B cell (primary cell): ENCODE measurements at regions not wholly inside any gene's neighbourhood (a gene's known extent, or its start where the extent isn't known, plus 50 kb on each side); places are given as distances from the start of the nearest gene placed in this dataset.

Source experiments
- ATAC-seq: fragments of 200-7000 bp; cut with Tn5 transposase; one replicate; pipeline ENCODE4 v1.10.0; 2021; ENCODE audit warnings: low read depth, mild to moderate bottlenecking, moderate number of reproducible peaks, moderate library complexity
- CTCF ChIA-PET: fragments of 350-600 bp; sonication (Branson Sonifier 250); formaldehyde crosslinking; loops from one replicate; lab custom pipeline; 2021; ENCODE audit warnings: antibody characterized with exemption, inconsistent platforms; lab: Charles Lee
- POLR2A ChIA-PET: fragments of 350-600 bp; sonication (Branson Sonifier 250); formaldehyde crosslinking; loops from one replicate; lab custom pipeline; 2021; ENCODE audit warnings: antibody characterized with exemption; lab: Charles Lee
- DNase-seq: peaks from one replicate; pipeline ENCODE4 v3.0.0; 2013
- H2AFZ ChIP-seq: 2 replicates; pipeline ENCODE4 v1.6.1; 2012; ENCODE audit warnings: mild to moderate bottlenecking, low read depth, low read length; ENCODE audit not compliant: insufficient read depth, poor library complexity, severe bottlenecking
- H3K27ac ChIP-seq, 2 donors: 1 replicate in 1 of 2; 2 replicates in 1 of 2; pipeline ENCODE4 v1.5.1; 2012 to 2013; ENCODE audit warnings: low read length in 2 of 2, mild to moderate bottlenecking in 2 of 2, moderate library complexity in 1 of 2
- H3K27me3 ChIP-seq, 4 experiments: fragments of 200-600 bp in 1 of 4; sonication (generic) in 1 of 4; replicated peaks in 1 of 4; 1 replicate in 2 of 4; 2 replicates in 2 of 4; pipeline versions ENCODE4 v1.6.1 to v1.7.0; 2013 to 2016; ENCODE audit warnings: low read length in 3 of 4, mild to moderate bottlenecking in 2 of 4, mixed read lengths in 1 of 4, moderate library complexity in 1 of 4; ENCODE audit not compliant: insufficient read depth in 4 of 4, control insufficient read depth in 3 of 4; ENCODE audit errors: control extremely low read depth in 1 of 4
- H3K36me3 ChIP-seq, 2 experiments: replicated peaks in 1 of 2; 1 replicate in 1 of 2; 2 replicates in 1 of 2; pipeline versions ENCODE4 v1.6.1 to v1.7.1; 2013; ENCODE audit warnings: low read length in 1 of 2; ENCODE audit not compliant: insufficient read depth in 2 of 2, control insufficient read depth in 1 of 2; ENCODE audit errors: control extremely low read depth in 1 of 2, extremely low read depth in 1 of 2
- H3K4me1 ChIP-seq, 2 donors: fragments of 200-600 bp in 1 of 2; sonication (generic) in 1 of 2; 1 replicate in 1 of 2; 2 replicates in 1 of 2; pipeline versions ENCODE4 v1.5.1 to v1.6.1; 2013 to 2017; ENCODE audit warnings: low read length in 2 of 2; ENCODE audit not compliant: control insufficient read depth in 2 of 2, insufficient read depth in 2 of 2
- H3K4me2 ChIP-seq: replicated peaks from 2 replicates; pipeline ENCODE3; 2012; ENCODE audit warnings: mild to moderate bottlenecking, low read depth, low read length; ENCODE audit not compliant: poor library complexity, severe bottlenecking
- H3K4me3 ChIP-seq, 5 experiments: fragments of 200-600 bp in 1 of 5; sonication (generic) in 1 of 5; 1 replicate in 3 of 5; 2 replicates in 2 of 5; pipeline versions ENCODE4 v1.5.1 to v1.7.0; 2011 to 2016; ENCODE audit warnings: low read length in 4 of 5, mild to moderate bottlenecking in 4 of 5, low read depth in 2 of 5, control low read depth in 1 of 5, moderate library complexity in 1 of 5; ENCODE audit not compliant: insufficient read depth in 1 of 5; ENCODE audit errors: control extremely low read depth in 1 of 5, extremely low read depth in 1 of 5
- H3K79me2 ChIP-seq: fragments of 200-600 bp; sonication (generic); one replicate; pipeline ENCODE4 v1.6.0; 2016; ENCODE audit warnings: low read length; ENCODE audit not compliant: control insufficient read depth, insufficient read depth
- H3K9ac ChIP-seq: fragments of 200-600 bp; sonication (generic); 2 replicates; pipeline ENCODE4 v1.6.1; 2017; ENCODE audit warnings: mild to moderate bottlenecking, low read length, moderate library complexity
- H3K9me3 ChIP-seq, 3 donors: one replicate each; pipeline versions ENCODE4 v1.6.1 to v1.7.1; 2013; ENCODE audit warnings: low read length in 2 of 3; ENCODE audit not compliant: control insufficient read depth in 2 of 3, insufficient read depth in 1 of 3; ENCODE audit errors: control extremely low read depth in 1 of 3
- H4K20me1 ChIP-seq: 2 replicates; pipeline ENCODE4 v1.6.0; 2012; ENCODE audit warnings: mild to moderate bottlenecking, low read length; ENCODE audit not compliant: insufficient read depth, control insufficient read depth, poor library complexity, severe bottlenecking
- H3K27ac Mint-ChIP-seq: one replicate; pipeline ENCODE4 v1.8.0; 2021; ENCODE audit warnings: mixed read lengths
- H3K27me3 Mint-ChIP-seq: one replicate; pipeline ENCODE4 v1.8.0; 2021; ENCODE audit warnings: mixed read lengths
- H3K4me1 Mint-ChIP-seq: one replicate; pipeline ENCODE4 v1.8.0; 2021; ENCODE audit warnings: mixed read lengths
- H3K4me3 Mint-ChIP-seq: one replicate; pipeline ENCODE4 v1.8.0; 2021; ENCODE audit warnings: mixed read lengths
- H3K9me3 Mint-ChIP-seq: one replicate; pipeline ENCODE4 v1.8.0; 2022; ENCODE audit warnings: mixed read lengths; ENCODE audit not compliant: insufficient read depth
- CTCF ChIP-seq: fragments of 200-600 bp; IDR thresholded peaks from one replicate; pipeline ENCODE4 v1.8.0; 2022; ENCODE audit warnings: antibody characterized with exemption, mild to moderate bottlenecking
- EZH2 ChIP-seq: IDR thresholded peaks from 2 replicates; pipeline ENCODE4 v1.6.1; 2012; ENCODE audit warnings: borderline replicate concordance, low read depth, mild to moderate bottlenecking, moderate library complexity, low read length; ENCODE audit not compliant: insufficient read depth, poor library complexity, severe bottlenecking
- WGBS: methylation state at CpG from one replicate; pipeline ENCODE4 v1.1.5; 2013; ENCODE audit warnings: missing lambda C conversion rate; ENCODE audit not compliant: insufficient coverage; 5-methylcytosine and 5-hydroxymethylcytosine counted together
- intact Hi-C: fragments of 100-400 bp; cut with micrococcal nuclease; formaldehyde crosslinking; loops from one replicate; pipeline ENCODE4 v1.10.0; 2022

DNA sequence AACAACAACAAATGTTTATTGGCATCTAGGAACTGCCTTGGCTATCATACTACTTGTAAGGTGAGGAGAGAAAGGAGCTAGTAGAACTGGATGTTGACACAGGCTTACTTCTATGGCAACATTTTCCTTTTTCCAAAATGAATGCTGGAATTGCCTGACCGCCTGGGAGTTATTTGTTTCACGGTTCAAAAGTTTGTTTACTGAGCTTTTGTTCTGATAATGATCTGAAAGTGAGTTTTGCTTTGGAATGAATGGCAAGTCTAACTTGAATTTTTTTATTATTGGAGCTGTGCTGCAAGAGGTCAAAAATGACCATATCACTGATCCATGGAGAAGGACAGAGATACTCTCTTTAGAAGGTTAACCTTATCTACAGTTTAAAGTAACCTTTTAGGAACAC is 183.5 kb upstream of the CAND1 start:
- ATAC-seq (no peak), DNase-seq (no peak)
- Mint-ChIP-seq H3K4me3 (no peak overlapping the region), H3K4me1 (no peaks in the 10 kb centered on the region), H3K9me3 (no peaks in the 10 kb centered on the region), H3K27ac (no peak overlapping the region), H3K27me3 (peaks cover 25% of the 10 kb centered on the region)
- Histone ChIP-seq H2AFZ (no peak overlapping the region), H3K4me3 (no peak overlapping the region), H3K27me3 (peaks cover 0 to 3% (median 1%) of the 10 kb centered on the region in 4 experiments), H3K4me2 (no peak overlapping the region), H3K9ac (no peak overlapping the region), H3K4me1 (no peaks in the 10 kb centered on the region), H4K20me1 (no peaks in the 10 kb centered on the region), H3K79me2 (no peaks in the 10 kb centered on the region), H3K27ac (no peak overlapping the region), H3K9me3 (peaks cover 0 to 1% (median 0%) of the 10 kb centered on the region in 3 donors), H3K36me3 (no peaks in the 10 kb centered on the region)
- TF ChIP-seq CTCF = no peak
- no peak for TF ChIP-seq EZH2
- intact Hi-C loops = no loop called here
- ChIA-PET POLR2A (no interaction called here), CTCF (no interaction called here)
- 60% methylated on average over 1 of the region's 2 CpGs for WGBS

- H3K9me3 Mint-ChIP-seq = no peaks in the 10 kb centered on the region
- H3K4me3 Mint-ChIP-seq = no peak overlapping the region
- H3K9ac ChIP-seq = no peak overlapping the region
- no peak overlapping the region for H3K4me3 ChIP-seq
- no peaks in the 10 kb centered on the region for H3K4me1 Mint-ChIP-seq
- ChIA-PET POLR2A (no interaction called here), CTCF (no interaction called here)
- ATAC-seq (no peak), DNase-seq (no peak)
- intact Hi-C loops = no loop called here
- H3K9me3 ChIP-seq = peaks cover 0 to 1% (median 0%) of the 10 kb centered on the region in 3 donors
- H2AFZ ChIP-seq = no peak overlapping the region
- H3K79me2 ChIP-seq = no peaks in the 10 kb centered on the region
- TF ChIP-seq EZH2 = no peak
- TF ChIP-seq CTCF = no peak
- peaks cover 29% of the 10 kb centered on the region for H3K27me3 Mint-ChIP-seq
- no peaks in the 10 kb centered on the region for H4K20me1 ChIP-seq
- H3K4me2 ChIP-seq = no peak overlapping the region
- no CpG with 5 or more reads among the region's 2 CpGs for WGBS
- H3K27ac Mint-ChIP-seq = no peak overlapping the region
- peaks cover 0 to 3% (median 1%) of the 10 kb centered on the region in 4 experiments for H3K27me3 ChIP-seq
- H3K36me3 ChIP-seq = no peaks in the 10 kb centered on the region
- H3K27ac ChIP-seq = no peak overlapping the region
- H3K4me1 ChIP-seq = no peaks in the 10 kb centered on the region
Observed at GRCh38 chr12:67086116-67086515, 183.0 kb upstream of the CAND1 start.
